ENCODE measurements at regions not wholly inside any gene's neighbourhood (a gene's known extent, or its start where the extent isn't known, plus 50 kb on each side); places are given as distances from the start of the nearest gene placed in this dataset.

GRCh38 chr10:45180946-45181875, 134.2 kb downstream of the OR13A1 start:
- TF ChIP-seq CTCF (optimal IDR thresholded peaks at IDR 0.05 in 1 of 3, IDR thresholded peaks at IDR 0.05 in 1 of 3, conservative IDR thresholded peaks at IDR 0.05 in 1 of 3; ENCODE audit: extremely low read depth in 1 of 3, insufficient read depth in 2 of 3, low read length in 3 of 3) (no peak), EZH2 (IDR thresholded peaks at IDR 0.05; ENCODE audit: low read length) (no peak)

All from keratinocyte (primary cell).